ENCODE measurements at regions not wholly inside any gene's neighbourhood (a gene's known extent, or its start where the extent isn't known, plus 50 kb on each side); places are given as distances from the start of the nearest gene placed in this dataset.

DNA sequence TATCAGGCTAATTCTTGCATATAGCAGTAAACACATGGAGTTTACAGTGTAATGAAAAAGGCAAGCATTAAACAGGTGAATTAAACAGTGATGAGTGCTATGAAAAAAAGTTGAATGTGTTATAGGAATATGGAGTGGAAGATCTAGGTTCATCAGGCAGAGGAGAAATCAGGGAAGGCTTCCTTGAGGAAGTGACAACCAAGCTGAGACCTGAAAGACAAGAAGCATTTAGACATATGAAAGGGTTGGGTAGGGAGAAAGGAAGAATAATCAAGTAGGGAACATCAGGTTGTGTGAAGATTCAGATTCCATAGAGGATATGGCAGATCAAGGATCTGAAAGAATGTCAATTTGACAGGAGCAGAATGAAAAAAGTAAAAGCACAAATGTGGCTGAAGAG is 612.5 kb downstream of the PRELID2 start:
- TF ChIP-seq, protein P1, sequence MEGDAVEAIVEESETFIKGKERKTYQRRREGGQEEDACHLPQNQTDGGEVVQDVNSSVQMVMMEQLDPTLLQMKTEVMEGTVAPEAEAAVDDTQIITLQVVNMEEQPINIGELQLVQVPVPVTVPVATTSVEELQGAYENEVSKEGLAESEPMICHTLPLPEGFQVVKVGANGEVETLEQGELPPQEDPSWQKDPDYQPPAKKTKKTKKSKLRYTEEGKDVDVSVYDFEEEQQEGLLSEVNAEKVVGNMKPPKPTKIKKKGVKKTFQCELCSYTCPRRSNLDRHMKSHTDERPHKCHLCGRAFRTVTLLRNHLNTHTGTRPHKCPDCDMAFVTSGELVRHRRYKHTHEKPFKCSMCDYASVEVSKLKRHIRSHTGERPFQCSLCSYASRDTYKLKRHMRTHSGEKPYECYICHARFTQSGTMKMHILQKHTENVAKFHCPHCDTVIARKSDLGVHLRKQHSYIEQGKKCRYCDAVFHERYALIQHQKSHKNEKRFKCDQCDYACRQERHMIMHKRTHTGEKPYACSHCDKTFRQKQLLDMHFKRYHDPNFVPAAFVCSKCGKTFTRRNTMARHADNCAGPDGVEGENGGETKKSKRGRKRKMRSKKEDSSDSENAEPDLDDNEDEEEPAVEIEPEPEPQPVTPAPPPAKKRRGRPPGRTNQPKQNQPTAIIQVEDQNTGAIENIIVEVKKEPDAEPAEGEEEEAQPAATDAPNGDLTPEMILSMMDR (conservative IDR thresholded peaks at IDR 0.05; ENCODE audit: low read depth, low read length) = no peak
- TF ChIP-seq EZH2 (IDR thresholded peaks at IDR 0.05; ENCODE audit: borderline replicate concordance, low read depth, low read length, poor library complexity, severe bottlenecking) = no peak

Measured in A673 (cell line).